ENCODE measurements at regions not wholly inside any gene's neighbourhood (a gene's known extent, or its start where the extent isn't known, plus 50 kb on each side); places are given as distances from the start of the nearest gene placed in this dataset.

- Mint-ChIP-seq H3K27ac (no peak overlapping the region), H3K36me3 (ENCODE audit: low read depth) (no peaks in the 10 kb centered on the region), H3K4me1 (peaks cover 16% of the 10 kb centered on the region), H3K27me3 (no peaks in the 10 kb centered on the region), H3K4me3 (no peak overlapping the region), H3K9me3 (ENCODE audit: low read depth) (no peaks in the 10 kb centered on the region)
- CTCF ChIA-PET, result interaction anchor here (0.6 to 3.9 kb wide), 10 partner anchors 9 to 330 kb away, joined by 3 to 37 read pairs (median 5); no protein-coding TSS in a partner anchor
- intact Hi-C loops (cut with DNase I, micrococcal nuclease), result loop anchor here (1.0 to 5.0 kb wide), 3 partner anchors 107 to 537 kb away; partner anchors contain the start of gene RAD51AP1 (in 1 of the 2)
- POLR2A ChIA-PET, result no interaction called here
- ATAC-seq, result no peak
- DNase-seq, result no peak
Observed at GRCh38 chr12:3999904-4000303, 126.7 kb upstream of the PARP11 start.

DNA sequence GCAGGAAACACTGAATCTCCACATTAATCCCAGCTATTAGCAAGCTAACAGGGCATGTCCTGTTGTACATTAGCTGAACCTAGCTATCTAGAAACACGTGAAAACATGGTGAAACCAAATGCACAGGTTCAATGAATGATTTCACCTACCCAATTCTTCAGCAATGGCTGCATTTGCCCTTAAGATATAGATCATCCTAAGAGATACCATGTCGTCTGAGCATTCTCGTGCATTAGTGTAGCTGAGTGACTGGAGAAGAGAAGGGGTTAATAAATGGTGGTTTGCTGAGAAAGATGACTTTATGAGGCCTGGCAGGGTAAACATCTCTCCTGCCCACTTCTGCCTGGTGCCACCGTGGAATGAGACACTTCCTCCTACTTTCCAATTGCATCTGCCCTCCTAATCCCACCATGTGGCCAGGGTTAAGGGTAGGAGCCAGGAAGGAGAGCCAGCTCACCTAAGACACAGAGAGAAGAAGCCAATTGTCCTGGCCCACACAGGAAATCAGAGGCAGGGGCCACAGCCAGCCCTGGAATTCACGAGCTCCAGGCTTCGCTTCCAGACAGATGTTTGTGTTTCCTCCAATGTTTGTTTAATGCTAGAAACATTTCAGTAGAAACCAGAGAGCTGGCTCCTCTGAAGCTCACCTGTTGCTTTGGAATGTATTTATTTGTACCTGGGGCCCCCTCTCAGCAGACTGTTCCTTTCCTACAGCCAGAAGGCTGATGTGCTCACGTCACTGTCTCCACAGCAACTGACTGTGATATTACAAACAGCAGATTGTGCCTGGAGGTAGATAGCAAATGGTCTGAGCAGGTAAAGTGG is 126.0 kb upstream of the PARP11 start:
- intact Hi-C loops (cut with DNase I, micrococcal nuclease), result loop anchor here in 1 of 2 experiments (5.0 kb wide), 2 partner anchors 108 to 538 kb away; partner anchors contain the start of gene RAD51AP1
- peaks cover 16% of the 10 kb centered on the region for H3K4me1 Mint-ChIP-seq
- no peak overlapping the region for H3K4me3 Mint-ChIP-seq
- ATAC-seq (no peak), DNase-seq (no peak)
- POLR2A ChIA-PET, result interaction anchor here (1.0 kb wide), 1 partner anchor 147 kb away, joined by 3 read pairs; no protein-coding TSS in a partner anchor
- H3K27ac Mint-ChIP-seq, result no peak overlapping the region
- CTCF ChIA-PET, result interaction anchor here (0.6 to 3.9 kb wide), 15 partner anchors 11 to 343 kb away, joined by 3 to 37 read pairs (median 4); no protein-coding TSS in a partner anchor
- H3K9me3 Mint-ChIP-seq (ENCODE audit: low read depth), result no peaks in the 10 kb centered on the region
- no peaks in the 10 kb centered on the region for H3K36me3 Mint-ChIP-seq (ENCODE audit: low read depth)
- H3K27me3 Mint-ChIP-seq, result no peaks in the 10 kb centered on the region

- DNase-seq, result no peak
- Mint-ChIP-seq H3K36me3 (ENCODE audit: low read depth) (no peaks in the 10 kb centered on the region), H3K27ac (no peak overlapping the region), H3K4me1 (peaks cover 16% of the 10 kb centered on the region), H3K27me3 (no peaks in the 10 kb centered on the region), H3K4me3 (no peak overlapping the region), H3K9me3 (ENCODE audit: low read depth) (no peaks in the 10 kb centered on the region)
- ChIA-PET CTCF (interaction anchor here (0.5 to 3.9 kb wide), 17 partner anchors 9 to 344 kb away, joined by 3 to 37 read pairs (median 4); no protein-coding TSS in a partner anchor), POLR2A (interaction anchor here (1.0 kb wide), 1 partner anchor 148 kb away, joined by 3 read pairs; no protein-coding TSS in a partner anchor)
- ATAC-seq, result no peak
- intact Hi-C loops (cut with DNase I, micrococcal nuclease), result loop anchor here in 1 of 2 experiments (5.0 kb wide), 2 partner anchors 109 to 539 kb away; partner anchors contain the start of gene RAD51AP1
Observed at GRCh38 chr12:3998397-3998796, 125.2 kb upstream of the PARP11 start.

DNA sequence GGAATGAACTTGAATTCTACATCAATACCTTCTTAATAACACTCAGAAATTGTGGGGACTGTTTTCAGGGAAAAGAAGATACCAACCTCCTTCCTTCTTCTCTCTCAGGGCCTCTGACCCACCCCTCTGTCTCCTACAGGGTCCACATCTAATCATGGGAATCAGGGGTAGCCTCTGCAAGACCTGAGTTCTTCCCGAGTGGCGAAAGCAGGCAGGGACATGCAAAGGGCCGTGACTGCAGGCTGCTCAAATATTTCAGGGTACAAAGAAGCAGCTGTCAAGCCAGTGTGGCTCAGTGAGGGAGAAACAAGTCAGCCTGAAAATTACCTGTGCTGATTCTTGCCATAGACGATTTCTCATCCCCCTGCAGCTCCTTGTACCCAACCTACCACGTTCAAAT is 123.1 kb upstream of the PARP11 start:
- intact Hi-C loops (cut with DNase I, micrococcal nuclease), result loop anchor here (1.0 to 5.0 kb wide), 4 partner anchors 40 to 541 kb away; partner anchors contain the start of gene RAD51AP1 (in 1 of the 2)
- CTCF ChIA-PET, result interaction anchor here (0.6 to 4.5 kb wide), 7 partner anchors 20 to 299 kb away, joined by 3 to 37 read pairs (median 5); partner anchors contain the start of gene CCND2
- POLR2A ChIA-PET, result no interaction called here

GRCh38 chr12:3995306-3995705 is 122.1 kb upstream of the PARP11 start:
- no peak for ATAC-seq
- ChIA-PET CTCF (interaction anchor here (0.6 to 4.7 kb wide), 9 partner anchors 33 to 300 kb away, joined by 3 to 37 read pairs (median 4); no protein-coding TSS in a partner anchor), POLR2A (interaction anchor here (0.6 kb wide), 1 partner anchor 181 kb away, joined by 3 read pairs; no protein-coding TSS in a partner anchor)
- H3K27ac Mint-ChIP-seq, result no peak overlapping the region
- H3K4me1 Mint-ChIP-seq, result peaks cover 16% of the 10 kb centered on the region
- intact Hi-C loops (cut with DNase I, micrococcal nuclease), result loop anchor here in 1 of 2 experiments (1.0 to 5.0 kb wide), 3 partner anchors 110 to 542 kb away; partner anchors contain the start of gene RAD51AP1
- no peaks in the 10 kb centered on the region for H3K9me3 Mint-ChIP-seq (ENCODE audit: low read depth)
- no peak overlapping the region for H3K4me3 Mint-ChIP-seq
- H3K27me3 Mint-ChIP-seq, result no peaks in the 10 kb centered on the region
- no peaks in the 10 kb centered on the region for H3K36me3 Mint-ChIP-seq (ENCODE audit: low read depth)
- DNase-seq, result no peak

More for the DNA sequence above, 123.1 kb upstream of the PARP11 start:
- H3K27me3 Mint-ChIP-seq, result no peaks in the 10 kb centered on the region
- no peak for ATAC-seq
- no peaks in the 10 kb centered on the region for H3K9me3 Mint-ChIP-seq (ENCODE audit: low read depth)
- no peaks in the 10 kb centered on the region for H3K36me3 Mint-ChIP-seq (ENCODE audit: low read depth)
- H3K4me3 Mint-ChIP-seq, result no peak overlapping the region
- DNase-seq, result no peak
- no peak overlapping the region for H3K27ac Mint-ChIP-seq
- H3K4me1 Mint-ChIP-seq, result peaks cover 16% of the 10 kb centered on the region

DNA sequence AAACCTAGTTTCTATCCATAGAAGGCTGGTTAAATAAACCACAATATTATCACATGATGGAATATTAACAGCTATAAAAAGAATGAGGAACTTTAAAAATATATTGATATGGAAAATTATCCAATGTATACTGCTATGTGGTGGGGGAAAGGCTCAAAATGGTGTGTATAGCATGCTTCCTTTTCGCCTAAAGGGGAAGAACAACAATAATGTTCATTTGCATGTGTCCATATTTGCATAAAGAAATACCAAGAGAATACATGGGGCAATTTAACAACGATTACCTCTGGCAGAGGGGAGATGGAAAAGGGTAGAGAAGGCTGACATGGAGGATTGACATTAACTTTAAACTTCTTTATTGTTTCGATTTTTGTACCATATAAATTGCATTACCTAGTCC is 121.3 kb upstream of the PARP11 start:
- ATAC-seq, result no peak
- ChIA-PET CTCF (interaction anchor here (0.6 to 4.7 kb wide), 8 partner anchors 13 to 312 kb away, joined by 3 to 37 read pairs (median 4); no protein-coding TSS in a partner anchor), POLR2A (interaction anchor here (0.6 to 0.9 kb wide), 2 partner anchors 182 to 283 kb away, joined by 3 read pairs; no protein-coding TSS in a partner anchor)
- H3K36me3 Mint-ChIP-seq (ENCODE audit: low read depth), result no peaks in the 10 kb centered on the region
- H3K27ac Mint-ChIP-seq, result no peak overlapping the region
- no peak for DNase-seq
- H3K9me3 Mint-ChIP-seq (ENCODE audit: low read depth), result no peaks in the 10 kb centered on the region
- no peaks in the 10 kb centered on the region for H3K27me3 Mint-ChIP-seq
- intact Hi-C loops (cut with DNase I, micrococcal nuclease), result no loop called here
- H3K4me3 Mint-ChIP-seq, result no peak overlapping the region
- peaks cover 17% of the 10 kb centered on the region for H3K4me1 Mint-ChIP-seq

DNA sequence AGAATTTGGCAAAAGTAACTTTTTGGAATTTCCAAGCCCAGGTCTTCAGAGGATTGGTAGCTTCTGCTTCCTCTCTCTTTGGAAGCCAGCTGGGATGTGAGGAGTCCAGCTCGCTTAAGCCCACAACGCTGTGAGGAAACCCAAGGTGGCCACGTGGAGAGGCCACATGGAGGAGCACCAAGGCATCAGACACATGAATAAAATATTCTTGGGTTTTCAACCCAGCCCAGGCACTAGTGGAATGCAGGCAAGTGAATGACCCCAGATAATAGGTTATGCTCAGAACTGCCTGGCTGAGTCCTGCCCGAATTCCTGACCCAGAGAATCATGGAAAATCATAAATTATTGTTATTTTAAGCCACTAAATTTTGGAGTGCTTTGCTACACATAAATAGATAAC is 119.7 kb upstream of the PARP11 start:
- Mint-ChIP-seq H3K27ac (no peak overlapping the region), H3K4me3 (no peak overlapping the region), H3K4me1 (peaks cover 28% of the 10 kb centered on the region), H3K27me3 (no peaks in the 10 kb centered on the region), H3K36me3 (ENCODE audit: low read depth) (no peaks in the 10 kb centered on the region), H3K9me3 (ENCODE audit: low read depth) (no peaks in the 10 kb centered on the region)
- intact Hi-C loops (cut with DNase I, micrococcal nuclease), result no loop called here
- ATAC-seq (no peak), DNase-seq (no peak)
- ChIA-PET POLR2A (interaction anchor here (0.5 kb wide), 1 partner anchor 159 kb away, joined by 3 read pairs; no protein-coding TSS in a partner anchor), CTCF (interaction anchor here (1.2 to 4.7 kb wide), 5 partner anchors 107 to 301 kb away, joined by 3 to 37 read pairs (median 5); no protein-coding TSS in a partner anchor)

DNA sequence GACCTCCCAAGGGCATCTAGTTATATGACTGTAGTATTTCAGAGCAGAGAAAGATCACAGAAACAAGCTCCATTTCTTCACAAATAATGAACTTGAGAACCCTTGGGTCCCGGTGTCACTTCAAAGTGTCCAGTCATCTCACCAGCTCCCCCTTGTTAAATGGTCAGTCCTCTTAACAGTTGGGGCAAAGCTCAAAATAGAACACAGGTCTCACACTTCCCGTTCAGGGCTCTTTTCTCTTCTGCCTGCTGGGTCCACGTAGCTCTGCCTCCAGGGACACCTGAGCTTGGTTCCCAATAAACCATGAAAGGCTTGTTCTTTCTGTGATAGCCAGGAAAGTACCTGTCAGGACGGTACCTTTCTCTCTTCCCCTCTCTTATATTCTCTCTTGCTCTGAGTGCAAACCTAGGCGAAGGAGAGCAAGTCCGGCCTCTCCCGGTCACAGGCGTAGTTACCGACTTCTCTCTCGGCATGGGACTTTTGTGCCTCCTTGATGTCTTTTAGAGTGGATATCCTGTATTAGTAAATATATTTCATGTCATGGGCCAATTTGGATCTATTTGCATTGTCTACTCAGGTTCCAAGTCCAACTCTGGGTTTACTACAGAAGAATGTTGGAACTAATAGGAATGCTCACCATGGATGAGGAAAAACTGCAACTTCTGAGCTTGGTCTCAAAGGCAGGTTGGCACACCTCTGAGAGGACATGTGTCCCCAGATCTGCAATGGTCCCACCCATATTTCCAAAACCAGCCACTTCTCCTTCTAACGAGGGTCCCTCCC is 118.8 kb upstream of the PARP11 start:
- Mint-ChIP-seq H3K4me1 (peaks cover 32% of the 10 kb centered on the region), H3K27me3 (no peaks in the 10 kb centered on the region), H3K9me3 (ENCODE audit: low read depth) (no peaks in the 10 kb centered on the region), H3K27ac (no peak overlapping the region), H3K4me3 (no peak overlapping the region), H3K36me3 (ENCODE audit: low read depth) (no peaks in the 10 kb centered on the region)
- DNase-seq, result no peak
- no peak for ATAC-seq
- intact Hi-C loops (cut with DNase I, micrococcal nuclease), result no loop called here
- CTCF ChIA-PET, result interaction anchor here (0.8 to 4.7 kb wide), 9 partner anchors 9 to 302 kb away, joined by 3 to 37 read pairs (median 4); no protein-coding TSS in a partner anchor
- POLR2A ChIA-PET, result interaction anchor here (0.6 to 1.2 kb wide), 2 partner anchors 276 to 285 kb away, joined by 3 read pairs; no protein-coding TSS in a partner anchor

GRCh38 chr12:3990501-3991280 is 117.5 kb upstream of the PARP11 start:
- CTCF ChIA-PET, result interaction anchor here (1.3 to 4.7 kb wide), 4 partner anchors 10 to 117 kb away, joined by 3 to 33 read pairs (median 14); no protein-coding TSS in a partner anchor
- H3K4me3 Mint-ChIP-seq, result no peak overlapping the region
- ATAC-seq (no peak), DNase-seq (no peak)
- H3K36me3 Mint-ChIP-seq (ENCODE audit: low read depth), result no peaks in the 10 kb centered on the region
- peaks cover 35% of the 10 kb centered on the region for H3K4me1 Mint-ChIP-seq
- H3K27me3 Mint-ChIP-seq, result no peaks in the 10 kb centered on the region
- POLR2A ChIA-PET, result interaction anchor here (0.7 kb wide), 1 partner anchor 635 kb away, joined by 9 read pairs; no protein-coding TSS in a partner anchor
- intact Hi-C loops (cut with DNase I, micrococcal nuclease), result no loop called here
- no peaks in the 10 kb centered on the region for H3K9me3 Mint-ChIP-seq (ENCODE audit: low read depth)
- H3K27ac Mint-ChIP-seq, result no peak overlapping the region

DNA sequence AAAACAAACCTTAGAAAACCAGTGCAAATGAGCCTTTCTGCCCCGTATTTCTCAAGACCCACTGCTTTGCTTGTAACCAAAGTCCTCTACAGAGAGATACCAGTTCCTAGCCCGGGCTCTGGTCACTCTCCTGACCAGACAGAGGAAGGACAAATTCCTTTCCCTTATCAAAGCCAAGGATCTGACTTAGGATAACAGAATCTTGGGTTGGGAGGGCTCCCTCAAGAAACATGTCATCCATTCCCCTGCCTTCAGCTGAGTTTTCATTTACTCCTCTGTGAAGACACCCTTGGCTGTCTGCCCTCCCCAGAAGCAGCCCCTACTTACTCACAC is 116.0 kb upstream of the PARP11 start:
- Mint-ChIP-seq H3K27me3 (no peaks in the 10 kb centered on the region), H3K36me3 (ENCODE audit: low read depth) (no peaks in the 10 kb centered on the region), H3K4me3 (no peak overlapping the region), H3K27ac (peak overlapping the region; percentile 76), H3K9me3 (ENCODE audit: low read depth) (no peaks in the 10 kb centered on the region), H3K4me1 (peaks cover 35% of the 10 kb centered on the region)
- ATAC-seq, result peak; percentile 51
- ChIA-PET POLR2A (interaction anchor here (0.8 to 1.1 kb wide), 2 partner anchors 15 to 284 kb away, joined by 3 read pairs; partner anchors contain the start of gene CCND2), CTCF (interaction anchor here (0.7 to 3.7 kb wide), 10 partner anchors 9 to 1091 kb away, joined by 3 to 23 read pairs (median 4); no protein-coding TSS in a partner anchor)
- peak; percentile 21 for DNase-seq
- intact Hi-C loops (cut with DNase I, micrococcal nuclease), result loop anchor here in 1 of 2 experiments (2.0 kb wide), 1 partner anchor 16 kb away; no protein-coding TSS in a partner anchor
